ENCODE measurements at regions not wholly inside any gene's neighbourhood (a gene's known extent, or its start where the extent isn't known, plus 50 kb on each side); places are given as distances from the start of the nearest gene placed in this dataset.

DNA sequence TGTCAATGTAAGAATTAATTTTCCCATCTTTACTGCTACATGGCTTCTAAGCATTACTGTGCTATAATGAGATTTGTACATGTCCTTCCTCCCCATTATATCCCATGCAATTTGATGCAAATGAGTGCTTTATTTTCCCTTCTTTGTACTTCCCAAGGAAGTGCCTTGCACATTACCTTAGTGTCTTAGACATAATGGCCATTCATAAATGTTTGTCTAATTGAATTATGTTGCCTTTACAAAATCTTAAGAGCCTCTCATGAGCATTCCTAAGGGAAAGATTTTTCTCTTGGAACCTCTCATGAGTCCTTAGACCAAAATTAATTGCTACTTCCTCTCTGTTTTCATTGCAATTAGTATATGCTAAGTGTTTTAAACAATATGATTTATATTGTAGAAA lies 741.7 kb downstream of the RERGL start:
- DNase-seq (ENCODE audit: low read depth), result no peak
- TF ChIP-seq, protein P1, sequence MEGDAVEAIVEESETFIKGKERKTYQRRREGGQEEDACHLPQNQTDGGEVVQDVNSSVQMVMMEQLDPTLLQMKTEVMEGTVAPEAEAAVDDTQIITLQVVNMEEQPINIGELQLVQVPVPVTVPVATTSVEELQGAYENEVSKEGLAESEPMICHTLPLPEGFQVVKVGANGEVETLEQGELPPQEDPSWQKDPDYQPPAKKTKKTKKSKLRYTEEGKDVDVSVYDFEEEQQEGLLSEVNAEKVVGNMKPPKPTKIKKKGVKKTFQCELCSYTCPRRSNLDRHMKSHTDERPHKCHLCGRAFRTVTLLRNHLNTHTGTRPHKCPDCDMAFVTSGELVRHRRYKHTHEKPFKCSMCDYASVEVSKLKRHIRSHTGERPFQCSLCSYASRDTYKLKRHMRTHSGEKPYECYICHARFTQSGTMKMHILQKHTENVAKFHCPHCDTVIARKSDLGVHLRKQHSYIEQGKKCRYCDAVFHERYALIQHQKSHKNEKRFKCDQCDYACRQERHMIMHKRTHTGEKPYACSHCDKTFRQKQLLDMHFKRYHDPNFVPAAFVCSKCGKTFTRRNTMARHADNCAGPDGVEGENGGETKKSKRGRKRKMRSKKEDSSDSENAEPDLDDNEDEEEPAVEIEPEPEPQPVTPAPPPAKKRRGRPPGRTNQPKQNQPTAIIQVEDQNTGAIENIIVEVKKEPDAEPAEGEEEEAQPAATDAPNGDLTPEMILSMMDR (IDR thresholded peaks at IDR 0.05; ENCODE audit: insufficient read depth, low read depth, low read length, missing control alignments), result no peak

DNA sequence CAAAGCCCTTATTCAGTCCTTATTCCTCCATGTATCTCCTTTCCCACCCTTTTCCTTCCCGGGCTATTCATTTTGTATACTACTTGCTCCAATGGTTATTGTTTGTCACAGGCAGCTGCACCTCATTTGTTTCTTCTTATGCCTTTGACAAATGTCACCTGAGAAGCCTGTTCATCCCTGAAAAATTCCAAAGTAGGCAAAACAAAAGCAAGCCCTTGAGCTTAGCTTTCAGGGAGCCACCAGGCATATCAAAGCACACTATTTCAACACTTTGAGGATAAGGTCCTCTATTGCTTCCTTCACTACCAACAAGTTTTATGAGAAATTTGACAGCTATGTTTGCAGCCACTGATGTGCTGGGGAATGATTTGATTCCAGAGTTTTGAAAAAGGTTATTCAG lies 738.7 kb upstream of the LMO3 start:
- no peak for DNase-seq (ENCODE audit: low read depth)
- no peak overlapping the region for H3K4me3 ChIP-seq (ENCODE audit: low read depth, low read length)
- TF ChIP-seq, protein P1 (IDR thresholded peaks at IDR 0.05; ENCODE audit: insufficient read depth, low read depth, low read length, missing control alignments), result no peak

More for the DNA sequence above, 741.7 kb downstream of the RERGL start:
- no peak overlapping the region for H3K4me3 ChIP-seq (ENCODE audit: low read depth, low read length)

DNA sequence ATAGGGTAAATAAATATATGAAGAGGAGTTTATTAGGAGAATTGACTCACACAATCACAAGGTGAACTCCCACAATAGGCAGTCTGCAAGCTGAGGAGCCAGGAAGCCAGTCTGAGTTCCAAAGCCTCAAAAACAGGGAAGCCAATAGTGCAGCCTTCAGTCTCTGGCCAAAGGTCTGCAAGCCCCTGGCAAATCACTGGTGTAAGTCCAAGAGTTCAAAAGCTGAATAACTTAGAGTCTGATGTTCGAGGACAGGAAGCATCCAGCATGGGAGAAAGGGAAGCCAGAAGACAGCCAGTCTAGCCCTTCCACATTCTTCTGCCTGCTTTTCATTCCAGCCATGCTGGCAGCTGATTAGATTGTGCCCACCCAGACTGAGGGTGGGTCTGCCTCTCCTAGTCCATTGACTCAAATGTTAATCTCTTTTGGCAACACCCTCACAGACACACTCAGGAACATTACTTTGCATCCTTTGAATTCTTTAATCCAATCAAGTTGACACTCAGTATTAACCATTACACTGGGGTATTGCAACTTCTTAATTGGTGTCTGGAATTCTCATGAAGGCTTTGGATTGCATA lies 736.5 kb upstream of the LMO3 start:
- DNase-seq (ENCODE audit: low read depth), result no peak
- TF ChIP-seq, protein P1 (IDR thresholded peaks at IDR 0.05; ENCODE audit: insufficient read depth, low read depth, low read length, missing control alignments), result no peak

DNA sequence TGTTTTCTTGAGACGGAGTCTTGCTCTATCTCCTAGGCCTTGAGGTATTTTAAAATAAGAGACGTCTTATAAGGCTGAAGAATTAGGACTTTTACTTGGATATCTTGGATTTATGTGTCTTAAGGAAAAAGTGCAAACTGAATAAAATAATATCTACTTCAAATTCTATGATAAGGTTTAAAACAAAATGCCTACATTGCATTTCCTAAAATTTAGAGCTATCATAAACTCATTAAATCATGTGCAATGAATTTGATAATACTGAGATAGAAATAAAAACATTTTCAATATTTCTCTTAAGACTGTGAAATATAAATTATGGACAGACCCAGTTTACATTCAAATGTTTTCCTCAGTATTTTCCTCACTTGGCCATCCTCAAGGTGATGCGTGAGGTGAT lies 729.5 kb upstream of the LMO3 start:
- TF ChIP-seq, protein P1 (IDR thresholded peaks at IDR 0.05; ENCODE audit: insufficient read depth, low read depth, low read length, missing control alignments), result no peak
- no peak for DNase-seq (ENCODE audit: low read depth)
- no peak overlapping the region for H3K4me3 ChIP-seq (ENCODE audit: low read depth, low read length)

More for the DNA sequence above, 736.5 kb upstream of the LMO3 start:
- no peak overlapping the region for H3K4me3 ChIP-seq (ENCODE audit: low read depth, low read length)

DNA sequence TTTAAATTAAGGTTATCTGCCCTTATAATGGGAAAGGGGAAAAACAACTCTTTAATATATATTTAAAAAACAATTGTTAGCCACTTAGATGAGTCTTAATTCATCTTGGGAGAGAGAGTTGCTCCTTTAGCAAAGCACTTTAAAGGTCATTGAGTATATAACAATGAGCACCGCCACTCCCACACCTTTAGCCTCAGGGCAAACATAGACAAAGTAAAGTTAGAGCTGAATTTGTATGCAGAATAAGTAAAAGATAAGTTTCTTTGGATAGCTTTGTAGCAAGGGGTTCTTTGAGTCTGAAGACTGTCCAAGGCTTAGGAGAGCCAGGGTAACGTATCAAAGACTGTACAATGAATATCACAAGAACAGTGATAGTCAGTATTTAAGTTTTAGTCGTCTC lies 728.8 kb upstream of the LMO3 start:
- H3K4me3 ChIP-seq (ENCODE audit: low read depth, low read length), result no peak overlapping the region
- TF ChIP-seq, protein P1 (IDR thresholded peaks at IDR 0.05; ENCODE audit: insufficient read depth, low read depth, low read length, missing control alignments), result no peak
- no peak for DNase-seq (ENCODE audit: low read depth)

DNA sequence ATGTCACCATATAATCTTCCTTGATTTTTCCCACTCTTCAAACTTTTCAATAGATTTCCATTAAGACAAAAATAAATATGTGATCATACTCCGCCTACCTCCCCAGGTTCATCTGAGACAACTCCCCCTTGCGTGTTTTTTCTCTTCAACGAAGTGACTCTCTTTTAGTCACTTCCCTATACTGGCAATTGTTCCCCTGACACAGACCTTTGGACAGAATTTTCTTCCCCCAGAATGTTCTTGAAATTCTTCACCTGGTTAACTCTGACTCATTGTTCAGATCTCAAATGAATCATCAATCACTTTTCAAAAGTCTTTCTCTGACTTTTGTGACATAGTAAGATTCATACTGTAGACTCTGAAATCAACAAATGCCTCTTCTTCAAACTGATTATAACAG lies 727.3 kb upstream of the LMO3 start:
- H3K4me3 ChIP-seq (ENCODE audit: low read depth, low read length), result no peak overlapping the region
- TF ChIP-seq, protein P1 (IDR thresholded peaks at IDR 0.05; ENCODE audit: insufficient read depth, low read depth, low read length, missing control alignments), result no peak
- no peak for DNase-seq (ENCODE audit: low read depth)

DNA sequence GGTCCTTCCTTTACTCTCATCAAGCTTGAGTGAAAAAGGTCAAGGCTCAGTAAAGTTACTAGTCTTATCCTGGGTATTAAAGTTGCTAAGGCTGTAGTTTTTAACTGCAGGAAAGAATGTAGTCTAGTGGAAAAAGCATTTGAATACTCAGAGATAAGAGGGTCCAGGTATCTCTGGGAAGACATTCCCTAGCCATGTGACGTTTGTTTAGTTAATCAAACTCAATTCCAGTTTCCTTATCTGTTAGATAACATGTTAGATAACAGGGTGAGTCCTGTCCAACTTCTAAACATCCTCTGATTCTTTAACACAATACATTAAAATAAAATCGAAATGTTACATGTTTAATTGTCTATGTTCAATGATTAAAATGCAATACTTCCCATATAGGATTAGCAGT lies 720.7 kb upstream of the LMO3 start:
- no peak overlapping the region for H3K4me3 ChIP-seq (ENCODE audit: low read depth, low read length)
- TF ChIP-seq, protein P1 (IDR thresholded peaks at IDR 0.05; ENCODE audit: insufficient read depth, low read depth, low read length, missing control alignments), result no peak
- DNase-seq (ENCODE audit: low read depth), result no peak
